NCI-H345 (cell line): ENCODE measurements at regions not wholly inside any gene's neighbourhood (a gene's known extent, or its start where the extent isn't known, plus 50 kb on each side); places are given as distances from the start of the nearest gene placed in this dataset.
"Not testable (repeated sequence)": the region's sequence is repeated elsewhere in the genome, so short reads cannot be mapped to it uniquely, and the experiment has no call there.

Source experiments
- DNase-seq: peaks from one replicate; lab custom pipeline; 2025; lab: John Stamatoyannopoulos, UW

- no peak for DNase-seq
Measured at GRCh38 chr4:84379917-84380641, 119.0 kb downstream of the NKX6-1 start.

- no peak for DNase-seq
Measured at GRCh38 chr4:84378983-84379382, 120.1 kb downstream of the NKX6-1 start.

GRCh38 chr4:84378356-84378755 is 120.7 kb downstream of the NKX6-1 start:
- DNase-seq, result no peak

- no peak for DNase-seq
Measured at GRCh38 chr4:84366907-84367306, 132.2 kb downstream of the NKX6-1 start.

- no peak for DNase-seq
Measured at GRCh38 chr4:84366161-84366560, 132.9 kb downstream of the NKX6-1 start.

- DNase-seq, result no peak
Measured at GRCh38 chr4:84362896-84363655, 136.0 kb downstream of the NKX6-1 start.

GRCh38 chr4:84342161-84342560 is 156.9 kb downstream of the NKX6-1 start:
- no peak for DNase-seq

GRCh38 chr4:84341559-84341958 is 157.5 kb downstream of the NKX6-1 start:
- no peak for DNase-seq

GRCh38 chr4:84338367-84338766 is 160.7 kb downstream of the NKX6-1 start:
- no peak for DNase-seq

GRCh38 chr4:84336964-84337705 is 162.0 kb downstream of the NKX6-1 start:
- no peak for DNase-seq

GRCh38 chr4:84327526-84327925 is 171.6 kb downstream of the NKX6-1 start:
- DNase-seq, result no peak

- no peak for DNase-seq
Measured at GRCh38 chr4:84325625-84326024, 173.5 kb downstream of the NKX6-1 start.

GRCh38 chr4:84324303-84325245 is 174.5 kb downstream of the NKX6-1 start:
- DNase-seq, result no peak

GRCh38 chr4:84319124-84319523 is 180.0 kb downstream of the NKX6-1 start:
- no peak for DNase-seq

- DNase-seq, result no peak
Measured at GRCh38 chr4:84317513-84317912, 181.6 kb downstream of the NKX6-1 start.

- DNase-seq, result no peak
Measured at GRCh38 chr4:84312426-84313012, 186.6 kb downstream of the NKX6-1 start.

- DNase-seq, result no peak
Measured at GRCh38 chr4:84309191-84309590, 189.9 kb downstream of the NKX6-1 start.

GRCh38 chr4:84298719-84299254 is 200.3 kb downstream of the NKX6-1 start:
- not testable (repeated sequence) for DNase-seq

GRCh38 chr4:84298023-84298718 is 200.9 kb downstream of the NKX6-1 start:
- DNase-seq, result no peak

- DNase-seq, result no peak
Measured at GRCh38 chr4:84291969-84292368, 207.1 kb downstream of the NKX6-1 start.
